Endothelial cell of umbilical vein (primary cell): ENCODE measurements at regions not wholly inside any gene's neighbourhood (a gene's known extent, or its start where the extent isn't known, plus 50 kb on each side); places are given as distances from the start of the nearest gene placed in this dataset.

Experiments used
- BruUV-seq: library from RNA; stranded (reverse); fragments of 400-500 nt; replicated peaks from 2 replicates; lab custom pipeline; 2021; lab: Mats Ljungman, UMichigan
- CTCF ChIA-PET: fragments of 300-600, 350-600 bp; sonication (Branson Sonifier 250); formaldehyde crosslinking; loops from one replicate; lab custom pipeline; 2021; ENCODE audit warnings: antibody characterized with exemption, inconsistent platforms; lab: Charles Lee
- POLR2A ChIA-PET: fragments of 300-600, 350-600 bp; sonication (Branson Sonifier 250); formaldehyde crosslinking; loops from one replicate; lab custom pipeline; 2021; ENCODE audit warnings: antibody characterized with exemption, inconsistent platforms; lab: Charles Lee
- DNase-seq: peaks from one replicate; pipeline ENCODE4 v3.0.0-alpha.2; 2011; ENCODE audit warnings: low read depth, low spot score
- FAIRE-seq: peaks from 2 replicates; lab custom pipeline; 2011; peaks lifted over from hg19 to GRCh38; lab: Jason Lieb, UNC
- H2AFZ ChIP-seq: 2 replicates; pipeline ENCODE4 v1.6.0; 2012; ENCODE audit warnings: low read depth, low read length, control low read depth, inconsistent platforms
- H3K27ac ChIP-seq: 2 replicates; pipeline ENCODE4 v1.5.1; 2011; ENCODE audit warnings: low read depth, mild to moderate bottlenecking, control low read depth, low read length, moderate library complexity; ENCODE audit not compliant: insufficient read depth
- H3K27me3 ChIP-seq, 2 experiments: 2 replicates each; pipeline versions ENCODE4 v1.6.0 to v1.6.1; 2011; ENCODE audit warnings: low read length in 2 of 2, mixed read lengths in 1 of 2; ENCODE audit not compliant: control insufficient read depth in 2 of 2, insufficient read depth in 2 of 2
- H3K36me3 ChIP-seq, 2 experiments: 2 replicates in 1 of 2; 3 replicates in 1 of 2; pipeline ENCODE4 v1.5.1; 2011; ENCODE audit warnings: low read length in 2 of 2, mild to moderate bottlenecking in 1 of 2, moderate library complexity in 1 of 2; ENCODE audit not compliant: control insufficient read depth in 2 of 2, insufficient read depth in 2 of 2; ENCODE audit errors: extremely low read depth in 1 of 2
- H3K4me1 ChIP-seq: 3 replicates; pipeline ENCODE4 v1.5.1; 2011; ENCODE audit warnings: mild to moderate bottlenecking, low read length; ENCODE audit not compliant: control insufficient read depth, insufficient read depth; ENCODE audit errors: extremely low read depth
- H3K4me2 ChIP-seq: 2 replicates; pipeline ENCODE4 v1.6.1; 2011; ENCODE audit warnings: low read length, control low read depth, mixed read lengths; ENCODE audit not compliant: insufficient read depth
- H3K4me3 ChIP-seq, 3 experiments: fragments of 200-600 bp in 1 of 3; sonication (generic), shearing (Covaris generic) in 1 of 3; replicated peaks in 1 of 3; 2 replicates each; pipeline ENCODE4 v1.5.1; 2011 to 2016; ENCODE audit warnings: control low read depth in 3 of 3, low read length in 3 of 3, mild to moderate bottlenecking in 2 of 3, inconsistent platforms in 1 of 3, low read depth in 1 of 3, moderate library complexity in 1 of 3; ENCODE audit not compliant: insufficient read depth in 1 of 3
- H3K79me2 ChIP-seq: 2 replicates; pipeline ENCODE4 v1.6.0; 2012; ENCODE audit warnings: low read length, inconsistent platforms; ENCODE audit not compliant: control insufficient read depth, insufficient read depth
- H3K9ac ChIP-seq: replicated peaks from 2 replicates; pipeline ENCODE3; 2011; ENCODE audit warnings: low read length, control low read depth; ENCODE audit not compliant: insufficient read depth; ENCODE audit errors: extremely low read depth
- H3K9me1 ChIP-seq: replicated peaks from 3 replicates; pipeline ENCODE4 v1.6.0; 2011; ENCODE audit warnings: mild to moderate bottlenecking, low read length; ENCODE audit not compliant: control insufficient read depth, insufficient read depth; ENCODE audit errors: extremely low read depth
- H3K9me3 ChIP-seq: replicated peaks from 2 replicates; pipeline ENCODE4 v1.5.1; 2012; ENCODE audit warnings: low read length, inconsistent platforms; ENCODE audit not compliant: control insufficient read depth, insufficient read depth
- H4K20me1 ChIP-seq: replicated peaks from 2 replicates; pipeline ENCODE3; 2011; ENCODE audit warnings: mild to moderate bottlenecking, low read length; ENCODE audit not compliant: control insufficient read depth, insufficient read depth; ENCODE audit errors: extremely low read depth
- CTCF ChIP-seq, 2 donors: IDR thresholded peaks; 1 replicate in 1 of 2; 2 replicates in 1 of 2; pipeline ENCODE4 v1.5.1; 2011; ENCODE audit warnings: low read length in 2 of 2, mild to moderate bottlenecking in 2 of 2, moderate library complexity in 2 of 2, control low read depth in 1 of 2, inconsistent platforms in 1 of 2, low read depth in 1 of 2; ENCODE audit not compliant: insufficient read depth in 1 of 2; ENCODE audit errors: extremely low read depth in 1 of 2
- EZH2 ChIP-seq: IDR thresholded peaks from 2 replicates; pipeline ENCODE4 v1.6.1; 2012; ENCODE audit warnings: borderline replicate concordance, low read depth, mild to moderate bottlenecking, moderate library complexity, low read length, inconsistent platforms; ENCODE audit not compliant: severe bottlenecking
- FOS ChIP-seq: IDR thresholded peaks from 2 replicates; pipeline ENCODE4 v1.6.1; 2011; ENCODE audit warnings: mild to moderate bottlenecking, low read length, moderate library complexity, borderline replicate concordance; ENCODE audit not compliant: insufficient read depth
- GATA2 ChIP-seq: IDR thresholded peaks from 2 replicates; pipeline ENCODE4 v1.7.0; 2011; ENCODE audit warnings: low read depth, mild to moderate bottlenecking, moderate library complexity, mixed read lengths, low read length; ENCODE audit not compliant: insufficient read length, insufficient read depth
- JUN ChIP-seq: IDR thresholded peaks from 2 replicates; pipeline ENCODE4 v1.6.1; 2011; ENCODE audit warnings: borderline replicate concordance, low read depth; ENCODE audit not compliant: insufficient read length, insufficient read depth
- MAX ChIP-seq: IDR thresholded peaks from 2 replicates; pipeline ENCODE4 v1.6.1; 2011; ENCODE audit not compliant: insufficient read depth, insufficient read length
- MYC ChIP-seq: IDR thresholded peaks from one replicate; pipeline ENCODE4 v1.6.1; 2011; ENCODE audit warnings: mild to moderate bottlenecking, low read depth, low read length
- POLR2A ChIP-seq: IDR thresholded peaks from 2 replicates; pipeline ENCODE4 v1.6.1; 2012; ENCODE audit warnings: low read depth, mild to moderate bottlenecking, control low read depth, low read length
- POLR2AphosphoS5 ChIP-seq: IDR thresholded peaks from 2 replicates; pipeline ENCODE4 v1.6.1; 2012; ENCODE audit warnings: low read depth, mild to moderate bottlenecking, control low read depth, low read length, moderate library complexity; ENCODE audit not compliant: insufficient read depth
- dilution Hi-C: fragments of 300-500 bp; cut with MboI; formaldehyde crosslinking; loops from one replicate; pipeline ENCODE4 v1.15.0; 2019; ENCODE audit warnings: low sequenced_read_pairs; ENCODE audit not compliant: extremely low pct_ligation_motif_present
- intact Hi-C: fragments of 100-400 bp; cut with micrococcal nuclease; formaldehyde crosslinking; loops from one replicate; pipeline ENCODE4 v1.10.0; 2022

GRCh38 chr6:139485742-139486475 lies 111.5 kb upstream of the CITED2 start:
- Histone ChIP-seq H2AFZ (no peak overlapping the region), H3K4me2 (no peak overlapping the region), H3K9me3 (no peaks in the 10 kb centered on the region), H3K4me1 (no peaks in the 10 kb centered on the region), H3K79me2 (no peaks in the 10 kb centered on the region), H3K27me3 (no peaks in the 10 kb centered on the region), H3K36me3 (no peaks in the 10 kb centered on the region), H3K27ac (no peak overlapping the region), H3K9ac (no peak overlapping the region), H4K20me1 (no peaks in the 10 kb centered on the region), H3K9me1 (no peaks in the 10 kb centered on the region), H3K4me3 (no peak overlapping the region)
- intact Hi-C loops: no loop called here
- DNase-seq (no peak), FAIRE-seq (no peak)
- dilution Hi-C loops: no loop called here
- no TSS peak for BruUV-seq
- ChIA-PET CTCF (no interaction called here), POLR2A (no interaction called here)
- TF ChIP-seq POLR2A: no peak
- TF ChIP-seq MAX: no peak
- TF ChIP-seq JUN: no peak
- TF ChIP-seq FOS: no peak
- TF ChIP-seq EZH2: no peak
- no peak for TF ChIP-seq GATA2
- TF ChIP-seq MYC: no peak
- TF ChIP-seq POLR2AphosphoS5: no peak
- no peak for TF ChIP-seq CTCF (IDR thresholded peaks at IDR 0.05; ENCODE audit: extremely low read depth in 1 of 2, insufficient read depth in 1 of 2, low read depth in 1 of 2, low read length in 2 of 2)
